AG09319 (cell line): ENCODE measurements at regions not wholly inside any gene's neighbourhood (a gene's known extent, or its start where the extent isn't known, plus 50 kb on each side); places are given as distances from the start of the nearest gene placed in this dataset.

ENCODE experiments used
- DNase-seq: peaks from one replicate; pipeline ENCODE4 v3.0.0-alpha.2; 2010; ENCODE audit warnings: low read depth; ENCODE audit errors: extremely low read depth
- TF ChIP-seq, protein P1 (sequence below): IDR thresholded peaks from 2 replicates; pipeline ENCODE4 v1.5.1; 2011; ENCODE audit warnings: low read depth, mild to moderate bottlenecking, inconsistent platforms, low read length, moderate library complexity

DNA sequence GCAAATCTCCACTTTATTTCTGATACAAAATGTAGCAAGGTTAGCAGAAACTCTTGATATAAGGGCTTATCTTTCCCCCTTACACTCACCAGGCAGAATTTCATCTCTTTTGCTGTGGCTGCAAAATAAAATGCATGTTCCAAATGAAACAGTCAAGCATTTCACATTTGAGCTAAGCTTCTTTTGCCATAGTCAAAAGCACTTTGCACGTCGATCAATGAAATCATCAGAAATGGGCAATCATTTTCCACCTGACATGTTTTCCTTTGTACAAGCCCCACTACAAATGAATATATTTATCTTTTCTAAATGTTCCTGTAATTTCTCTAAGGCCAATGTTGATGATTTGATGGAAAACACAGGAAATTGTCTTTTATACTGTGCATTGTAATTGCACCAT is 178.4 kb downstream of the ANKRD50 start:
- DNase-seq, result no peak
- TF ChIP-seq, protein P1, sequence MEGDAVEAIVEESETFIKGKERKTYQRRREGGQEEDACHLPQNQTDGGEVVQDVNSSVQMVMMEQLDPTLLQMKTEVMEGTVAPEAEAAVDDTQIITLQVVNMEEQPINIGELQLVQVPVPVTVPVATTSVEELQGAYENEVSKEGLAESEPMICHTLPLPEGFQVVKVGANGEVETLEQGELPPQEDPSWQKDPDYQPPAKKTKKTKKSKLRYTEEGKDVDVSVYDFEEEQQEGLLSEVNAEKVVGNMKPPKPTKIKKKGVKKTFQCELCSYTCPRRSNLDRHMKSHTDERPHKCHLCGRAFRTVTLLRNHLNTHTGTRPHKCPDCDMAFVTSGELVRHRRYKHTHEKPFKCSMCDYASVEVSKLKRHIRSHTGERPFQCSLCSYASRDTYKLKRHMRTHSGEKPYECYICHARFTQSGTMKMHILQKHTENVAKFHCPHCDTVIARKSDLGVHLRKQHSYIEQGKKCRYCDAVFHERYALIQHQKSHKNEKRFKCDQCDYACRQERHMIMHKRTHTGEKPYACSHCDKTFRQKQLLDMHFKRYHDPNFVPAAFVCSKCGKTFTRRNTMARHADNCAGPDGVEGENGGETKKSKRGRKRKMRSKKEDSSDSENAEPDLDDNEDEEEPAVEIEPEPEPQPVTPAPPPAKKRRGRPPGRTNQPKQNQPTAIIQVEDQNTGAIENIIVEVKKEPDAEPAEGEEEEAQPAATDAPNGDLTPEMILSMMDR, result no peak

DNA sequence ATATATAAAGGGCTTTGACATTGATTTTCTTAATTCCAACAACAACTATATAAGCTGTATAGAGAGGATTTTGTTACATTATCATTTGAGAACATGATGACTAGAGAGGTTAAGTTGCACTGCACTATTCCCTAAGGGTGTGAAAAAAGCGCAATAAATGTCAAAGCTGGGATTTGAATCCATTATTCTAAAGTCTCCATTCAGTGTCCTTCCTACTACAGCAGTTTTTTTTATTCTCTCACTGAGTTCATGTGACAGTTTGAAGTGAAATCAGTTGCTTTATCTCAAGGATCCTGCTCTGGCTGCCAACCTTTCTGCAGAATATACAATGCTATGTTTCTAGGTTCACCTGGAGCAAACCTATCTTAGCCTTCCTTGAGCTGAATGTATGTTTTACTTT is 177.5 kb downstream of the ANKRD50 start:
- DNase-seq, result no peak
- TF ChIP-seq, protein P1, result no peak

DNA sequence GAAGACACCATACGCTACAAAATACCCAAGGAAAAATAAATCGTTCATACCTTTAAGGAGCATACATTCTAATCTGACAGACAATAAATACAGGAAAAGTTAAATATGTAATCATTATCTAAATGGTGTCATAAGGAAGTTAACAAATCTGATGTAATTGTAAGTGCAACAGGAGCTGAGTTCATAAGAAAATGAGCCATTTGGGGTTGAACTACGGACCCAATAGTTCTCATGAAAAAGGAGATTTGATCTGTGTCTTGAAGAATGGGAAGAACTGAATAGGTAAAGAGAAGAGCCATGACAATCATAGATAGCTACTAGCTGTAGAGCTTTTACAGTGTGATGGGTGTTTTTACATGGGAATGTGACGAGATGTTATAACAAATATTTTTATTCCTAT is 175.6 kb downstream of the ANKRD50 start:
- TF ChIP-seq, protein P1, result no peak
- no peak for DNase-seq

DNA sequence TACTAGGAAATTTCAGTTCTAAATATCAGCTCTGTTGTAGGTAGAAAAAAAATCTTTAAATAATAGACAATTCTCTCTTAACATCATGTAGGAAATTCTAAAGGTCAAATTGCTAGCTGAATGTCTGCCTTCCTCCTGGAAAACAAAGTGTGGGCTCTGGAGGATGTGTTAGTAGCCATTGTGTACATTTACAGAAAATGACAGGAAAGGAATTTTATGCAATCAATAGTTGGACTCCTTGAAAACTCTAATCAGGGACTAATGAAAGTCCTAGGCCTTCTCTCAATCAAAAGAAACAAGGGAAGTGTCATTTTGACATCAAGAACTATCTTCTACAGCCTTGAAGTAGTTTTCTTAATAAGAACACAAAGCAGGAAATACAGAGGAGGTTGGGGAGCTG is 174.6 kb downstream of the ANKRD50 start:
- TF ChIP-seq, protein P1, result no peak
- no peak for DNase-seq

DNA sequence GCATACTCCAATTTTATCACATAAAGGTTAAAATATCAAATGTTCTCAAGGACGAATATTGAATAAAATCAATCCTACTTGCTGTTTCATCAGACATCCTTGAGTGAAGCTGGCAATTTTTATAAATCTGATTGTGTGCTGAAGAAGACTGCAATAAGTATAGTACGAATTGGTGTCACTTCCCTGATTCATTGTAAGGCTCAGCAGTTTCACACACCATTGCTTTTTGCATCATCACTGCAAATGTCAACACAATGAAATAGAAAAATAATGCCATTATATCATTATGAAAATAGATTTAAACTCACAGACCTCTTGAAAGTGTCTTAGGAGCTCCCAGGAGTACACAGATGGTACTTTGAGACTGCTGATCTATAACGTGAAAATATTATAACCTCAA is 172.5 kb downstream of the ANKRD50 start:
- TF ChIP-seq, protein P1, result no peak

DNA sequence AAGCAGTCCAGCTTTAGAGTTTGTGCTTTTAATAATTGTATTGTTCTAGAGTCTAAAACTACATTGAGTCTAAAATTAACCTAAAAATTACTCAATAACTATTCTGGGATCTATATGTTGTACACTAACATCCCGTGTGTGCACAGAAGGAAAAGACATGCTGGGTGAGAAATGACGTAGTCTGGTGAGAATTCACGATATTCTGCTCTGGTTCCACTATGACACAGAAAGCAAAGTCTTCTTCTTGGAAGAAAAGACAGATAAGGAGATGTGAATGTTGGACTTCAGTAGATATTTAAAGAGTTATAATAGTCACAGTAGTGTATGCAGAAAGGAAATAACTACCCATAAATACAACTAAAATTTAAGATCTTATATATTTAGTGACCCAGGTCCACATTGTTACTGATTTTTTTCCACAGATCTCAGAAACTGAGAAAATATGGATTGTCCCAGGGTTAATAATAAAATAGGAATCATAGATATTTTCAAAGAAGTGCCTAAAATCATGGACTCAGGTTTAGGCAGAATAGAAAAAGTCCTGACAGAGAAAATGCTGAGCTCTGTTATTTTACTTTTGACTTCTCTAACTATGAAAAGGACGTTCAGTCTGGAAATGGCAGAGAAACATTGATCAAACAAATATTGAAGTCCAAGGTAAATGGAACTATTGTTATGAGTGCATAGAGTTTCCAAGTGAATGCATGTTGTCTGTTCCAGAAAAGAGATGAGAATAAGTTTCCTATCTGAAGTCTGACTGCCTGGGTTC is 170.7 kb downstream of the ANKRD50 start:
- DNase-seq, result no peak
- TF ChIP-seq, protein P1, result no peak

More for the DNA sequence above, 172.5 kb downstream of the ANKRD50 start:
- DNase-seq, result no peak

DNA sequence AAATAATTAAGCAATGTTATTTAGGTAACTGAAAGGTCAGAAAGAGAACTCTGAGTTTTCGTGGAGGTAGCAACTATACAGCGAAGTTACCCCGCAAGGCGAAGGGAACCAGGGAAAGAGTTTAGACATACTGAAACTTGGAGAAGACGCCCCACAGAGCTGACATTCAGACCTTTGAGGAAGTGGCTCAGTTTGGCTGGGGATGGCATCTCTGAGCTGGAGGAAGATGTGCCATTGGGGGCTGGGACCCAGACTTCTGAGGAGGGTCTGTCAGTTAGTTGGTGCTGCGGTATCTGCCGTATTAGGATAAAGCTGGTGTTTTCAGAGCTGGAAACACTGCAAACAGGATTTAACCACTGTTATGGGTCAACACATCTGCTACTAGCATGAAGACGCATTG is 156.6 kb downstream of the ANKRD50 start:
- no peak for DNase-seq
- TF ChIP-seq, protein P1, result no peak
